ENCODE measurements at regions not wholly inside any gene's neighbourhood (a gene's known extent, or its start where the extent isn't known, plus 50 kb on each side); places are given as distances from the start of the nearest gene placed in this dataset.

GRCh38 chr13:75915066-75915465, 278.9 kb downstream of the LMO7 start:
- Histone ChIP-seq H3K9me2 (no peaks in the 10 kb centered on the region), H3K27ac (ENCODE audit: low read depth in 2 of 2, low read length in 1 of 2) (no peak overlapping the region), H3K27me3 (ENCODE audit: insufficient read depth) (no peaks in the 10 kb centered on the region), H3K9ac (no peak overlapping the region), H3K9me3 (no peaks in the 10 kb centered on the region), H3F3A (replicated peaks; ENCODE audit: insufficient read depth) (no peaks in the 10 kb centered on the region), H2AFZ (ENCODE audit: low read depth) (no peak overlapping the region), H3K79me2 (ENCODE audit: insufficient read depth) (no peaks in the 10 kb centered on the region), H3K36me3 (replicated peaks in 1 of 2; ENCODE audit: control insufficient read depth in 1 of 2, insufficient read depth in 2 of 2, low read length in 1 of 2) (no peaks in the 10 kb centered on the region), H4K20me1 (ENCODE audit: insufficient read depth) (no peaks in the 10 kb centered on the region), H3K4me1 (ENCODE audit: control insufficient read depth in 1 of 2, insufficient read depth in 2 of 2, low read depth in 1 of 2, low read length in 1 of 2) (peaks cover 0 to 3% of the 10 kb centered on the region in 2 experiments; a peak in 1 of 4 replicates), H3K4me3 (ENCODE audit: low read depth in 2 of 2, low read length in 1 of 2) (no peak overlapping the region), H3K4me2 (no peak overlapping the region)
- ChIA-PET CTCF (interaction anchor here (1.0 kb wide), 1 partner anchor 1065 kb away, joined by 3 read pairs; no protein-coding TSS in a partner anchor), POLR2A (no interaction called here)
- no peak for DNase-seq
- TF ChIP-seq SMC3 (IDR thresholded peaks at IDR 0.05; ENCODE audit: low read depth, low read length) (no peak), NRF1 (IDR thresholded peaks at IDR 0.05; ENCODE audit: low read depth, low read length) (no peak), JUND (IDR thresholded peaks at IDR 0.05) (no peak), GABPA (IDR thresholded peaks at IDR 0.05; ENCODE audit: low read depth) (no peak), MAX (IDR thresholded peaks at IDR 0.05; ENCODE audit: low read depth) (no peak), USF1 (IDR thresholded peaks at IDR 0.05; ENCODE audit: borderline replicate concordance, low read depth) (no peak), MXI1 (IDR thresholded peaks at IDR 0.05; ENCODE audit: low read depth, low read length) (no peak), EP300 (IDR thresholded peaks at IDR 0.05; ENCODE audit: borderline replicate concordance in 1 of 2, low read depth in 1 of 2, low read length in 1 of 2) (no peak), PBX3 (IDR thresholded peaks at IDR 0.05) (no peak), RCOR1 (IDR thresholded peaks at IDR 0.05; ENCODE audit: low read length) (no peak), CHD2 (IDR thresholded peaks at IDR 0.05; ENCODE audit: low read length, partially characterized antibody) (no peak), RFX5 (IDR thresholded peaks at IDR 0.05; ENCODE audit: low read length) (no peak), GATA2 (CRISPR knock-in tag; IDR thresholded peaks at IDR 0.05) (no peak), FOXM1 (IDR thresholded peaks at IDR 0.05; ENCODE audit: low read depth) (no peak), EZH2phosphoT487 (IDR thresholded peaks at IDR 0.05; ENCODE audit: borderline replicate concordance, low read depth) (no peak)

- 36% methylated on average over 5 of the region's 5 CpGs for WGBS (ENCODE audit: low lambda C conversion rate)
- H3K27me3 ChIP-seq (ENCODE audit: insufficient read depth): no peaks in the 10 kb centered on the region
- H3K36me3 ChIP-seq (replicated peaks in 1 of 2; ENCODE audit: control insufficient read depth in 1 of 2, insufficient read depth in 2 of 2, low read length in 1 of 2): no peaks in the 10 kb centered on the region
- H3K9ac ChIP-seq: no peak overlapping the region
- H3K4me1 ChIP-seq (ENCODE audit: control insufficient read depth in 1 of 2, insufficient read depth in 2 of 2, low read depth in 1 of 2, low read length in 1 of 2): peaks cover 0 to 3% of the 10 kb centered on the region in 2 experiments; a peak in 1 of 4 replicates
- no peaks in the 10 kb centered on the region for H4K20me1 ChIP-seq (ENCODE audit: insufficient read depth)
- H2AFZ ChIP-seq (ENCODE audit: low read depth): no peak overlapping the region
- ChIA-PET POLR2A (no interaction called here), CTCF (no interaction called here)
- no peaks in the 10 kb centered on the region for H3K9me2 ChIP-seq
- H3K9me3 ChIP-seq: no peaks in the 10 kb centered on the region
- no peak overlapping the region for H3K4me2 ChIP-seq
- H3K27ac ChIP-seq (ENCODE audit: low read depth in 2 of 2, low read length in 1 of 2): no peak overlapping the region
- no peak for DNase-seq
- no peak overlapping the region for H3K4me3 ChIP-seq (ENCODE audit: low read depth in 2 of 2, low read length in 1 of 2)
- H3K79me2 ChIP-seq (ENCODE audit: insufficient read depth): no peaks in the 10 kb centered on the region
- no peaks in the 10 kb centered on the region for H3F3A ChIP-seq (replicated peaks; ENCODE audit: insufficient read depth)
- TF ChIP-seq MAX (IDR thresholded peaks at IDR 0.05; ENCODE audit: low read depth) (no peak), EZH2phosphoT487 (IDR thresholded peaks at IDR 0.05; ENCODE audit: borderline replicate concordance, low read depth) (no peak), SIN3A (IDR thresholded peaks at IDR 0.05; ENCODE audit: borderline replicate concordance, low read depth, low read length) (no peak), REST (IDR thresholded peaks at IDR 0.05; ENCODE audit: low read depth, low read length) (no peak), GABPA (IDR thresholded peaks at IDR 0.05; ENCODE audit: low read depth) (no peak), FOXM1 (IDR thresholded peaks at IDR 0.05; ENCODE audit: low read depth) (no peak), TAF1 (IDR thresholded peaks at IDR 0.05; ENCODE audit: borderline replicate concordance, low read depth, low read length) (no peak), IRF3 (IDR thresholded peaks at IDR 0.05; ENCODE audit: low read depth, low read length) (no peak), CHD2 (IDR thresholded peaks at IDR 0.05; ENCODE audit: low read length, partially characterized antibody) (no peak), USF2 (IDR thresholded peaks at IDR 0.05; ENCODE audit: borderline replicate concordance, low read depth, low read length) (no peak), MXI1 (IDR thresholded peaks at IDR 0.05; ENCODE audit: low read depth, low read length) (no peak)
Observed at GRCh38 chr13:75913925-75914324, 277.8 kb downstream of the LMO7 start.
